Erythroblast (primary cell): ENCODE measurements at regions not wholly inside any gene's neighbourhood (a gene's known extent, or its start where the extent isn't known, plus 50 kb on each side); places are given as distances from the start of the nearest gene placed in this dataset.

Experiments used
- GATA1 ChIP-seq: IDR thresholded peaks from 2 replicates; pipeline ENCODE4 v1.6.1; 2011; ENCODE audit warnings: low read depth, mild to moderate bottlenecking, control low read depth, low read length, moderate library complexity
- POLR2A ChIP-seq: IDR thresholded peaks from 2 replicates; pipeline ENCODE4 v1.6.1; 2011; ENCODE audit warnings: mild to moderate bottlenecking, low read length

DNA sequence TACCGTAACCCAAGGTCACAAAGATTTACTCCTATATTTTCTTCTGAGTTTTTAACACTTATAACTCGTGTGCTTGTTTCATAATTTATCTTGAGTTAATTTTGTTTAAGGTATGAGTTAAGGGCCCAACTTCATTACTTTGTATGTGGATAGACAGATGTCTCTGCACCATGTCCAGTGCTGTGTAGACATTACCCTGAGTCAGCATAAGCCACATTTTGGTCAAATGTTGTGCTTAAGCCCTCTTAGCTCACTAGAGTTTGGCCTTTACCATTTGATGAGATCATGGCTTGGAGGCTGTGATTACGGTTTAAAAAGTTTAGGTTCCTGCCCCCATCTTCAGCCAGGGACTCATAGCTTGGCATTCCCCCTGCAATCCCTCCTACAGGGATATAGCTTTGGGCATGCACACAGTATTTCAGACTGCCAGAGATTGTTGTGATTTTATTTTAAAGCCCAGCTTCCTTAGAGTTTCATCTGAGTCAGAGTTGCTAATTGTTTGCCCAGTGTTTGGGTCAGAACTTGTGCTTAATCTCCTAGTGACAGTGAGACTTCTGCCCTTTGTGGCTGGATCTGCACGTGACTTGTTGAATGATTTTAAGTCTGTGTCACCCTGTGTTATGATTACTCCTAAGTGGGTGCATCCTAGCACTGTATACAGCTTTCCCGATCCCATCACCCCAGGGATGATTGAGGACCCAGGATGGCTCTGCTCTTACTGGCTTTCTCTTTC, 393.1 kb downstream of the CNTNAP4 start:
- no peak for TF ChIP-seq POLR2A
- TF ChIP-seq GATA1, result no peak
